GM21423 (cell line): ENCODE measurements at regions not wholly inside any gene's neighbourhood (a gene's known extent, or its start where the extent isn't known, plus 50 kb on each side); places are given as distances from the start of the nearest gene placed in this dataset.

Experiments
- ATAC-seq: cut with Tn5 transposase; IDR thresholded peaks from one replicate; pipeline ENCODE4 v1.9.1; 2021; ENCODE audit warnings: mild to moderate bottlenecking, moderate library complexity; ENCODE audit not compliant: unreplicated experiment

DNA sequence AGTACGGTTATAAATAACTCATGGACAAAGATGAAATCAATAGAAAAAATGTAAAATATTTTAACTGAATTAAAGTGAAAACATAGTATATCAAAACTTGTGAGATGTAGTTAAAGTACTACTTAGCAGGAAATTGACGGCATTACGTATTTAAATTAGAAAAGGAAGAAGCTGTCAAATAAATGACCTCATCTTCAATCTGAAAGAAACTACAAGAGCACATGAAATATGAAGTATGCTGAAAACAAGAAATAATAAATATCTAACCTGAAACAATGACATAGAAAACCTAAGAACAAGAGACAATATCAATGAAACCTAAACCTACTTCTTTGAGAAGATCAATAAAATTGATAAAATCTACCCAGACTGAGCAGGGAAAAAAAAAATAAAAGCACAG lies 122.2 kb upstream of the PDE4B start:
- ATAC-seq: no peak

DNA sequence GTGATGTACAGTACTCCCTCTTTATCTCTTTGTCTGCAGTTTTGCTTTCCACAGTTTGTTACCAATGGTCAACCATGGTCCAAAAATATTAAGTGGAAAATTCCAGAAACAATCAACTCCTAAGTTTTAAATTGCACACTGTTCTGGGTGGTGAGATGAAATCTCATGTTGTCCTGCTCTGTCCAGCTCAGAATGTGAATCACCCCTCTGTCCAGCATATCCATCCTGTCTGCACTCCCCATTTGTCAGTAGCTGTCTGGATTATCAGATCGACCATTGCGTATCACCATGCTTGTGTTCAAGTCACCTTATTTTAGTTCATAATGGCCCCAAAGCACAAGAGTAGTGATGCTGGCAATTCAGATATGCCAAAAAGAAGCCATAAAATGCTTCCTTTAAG lies 118.2 kb upstream of the PDE4B start:
- no peak for ATAC-seq

DNA sequence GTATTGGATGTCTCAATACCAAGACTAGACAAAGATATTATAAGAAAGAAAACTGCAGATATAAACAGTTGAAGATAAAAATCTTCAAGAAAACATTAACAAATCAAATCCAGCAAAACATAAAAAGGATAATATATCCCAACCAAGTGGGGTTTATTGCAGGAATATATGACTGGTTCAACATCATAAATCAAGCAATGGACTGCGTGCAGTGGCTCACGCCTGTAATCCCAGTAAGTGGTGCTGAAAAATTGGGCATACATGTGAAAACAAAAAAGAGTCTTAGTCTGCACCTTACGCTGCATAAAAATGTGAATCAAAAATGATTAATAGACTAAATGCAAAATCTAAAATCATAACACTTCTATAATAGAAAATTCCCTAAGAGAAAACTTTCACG lies 112.9 kb upstream of the PDE4B start:
- ATAC-seq: no peak

DNA sequence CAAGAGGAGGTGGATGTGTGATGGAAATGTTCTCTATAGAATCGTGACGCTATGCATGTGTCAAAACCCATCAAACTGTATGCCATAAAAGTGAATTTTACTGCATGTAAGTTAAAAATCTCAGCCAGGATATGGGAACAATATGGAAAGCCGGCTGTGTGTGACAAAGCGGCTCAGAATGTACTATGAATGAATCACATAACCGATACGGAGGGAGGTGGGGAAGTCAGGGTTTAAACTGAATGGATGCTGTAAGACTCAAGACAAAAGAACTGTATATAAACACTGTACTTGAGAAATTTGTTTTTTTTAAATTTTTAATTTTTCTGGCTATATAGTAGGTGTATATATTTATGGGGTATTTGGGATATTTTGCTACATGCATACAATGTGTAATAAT lies 111.6 kb upstream of the PDE4B start:
- ATAC-seq: no peak

DNA sequence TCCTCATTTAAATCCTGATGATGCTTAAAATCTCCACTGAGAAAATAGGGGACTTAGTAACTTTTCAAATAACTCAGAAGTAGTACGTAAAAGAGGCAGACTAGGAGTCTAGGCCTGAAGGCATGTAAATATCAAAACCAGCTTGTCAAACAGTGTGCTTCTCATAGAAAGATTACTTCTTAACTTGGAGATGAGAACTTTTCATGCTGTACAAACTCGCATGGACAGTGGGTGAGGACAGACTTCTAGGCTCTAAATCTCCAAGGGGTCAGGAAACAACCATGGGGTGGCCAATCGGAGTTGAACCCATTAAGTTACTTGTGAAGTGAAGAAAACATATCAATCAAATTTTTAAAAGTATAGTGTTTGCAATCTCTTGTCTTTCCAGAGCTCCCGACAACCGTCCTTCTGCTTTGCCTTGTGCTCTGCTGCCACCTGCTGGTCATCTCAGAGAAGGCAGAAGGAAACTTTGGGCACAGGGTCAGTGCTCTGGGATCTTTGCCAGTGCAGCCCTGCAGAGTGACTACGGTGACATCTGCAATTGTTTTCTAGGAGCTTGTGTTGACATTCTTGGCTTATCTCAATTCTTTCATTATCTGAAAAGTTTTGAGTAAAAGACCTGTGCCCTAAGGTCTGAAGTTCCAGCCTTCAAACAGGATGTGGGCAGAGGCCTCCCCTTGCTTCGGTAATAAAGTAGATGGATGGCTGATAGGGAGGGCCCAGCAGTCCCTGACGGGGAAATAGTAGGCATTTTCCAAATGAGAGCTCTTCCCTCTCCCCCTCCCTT lies 105.1 kb upstream of the PDE4B start:
- peak; percentile 86 for ATAC-seq

DNA sequence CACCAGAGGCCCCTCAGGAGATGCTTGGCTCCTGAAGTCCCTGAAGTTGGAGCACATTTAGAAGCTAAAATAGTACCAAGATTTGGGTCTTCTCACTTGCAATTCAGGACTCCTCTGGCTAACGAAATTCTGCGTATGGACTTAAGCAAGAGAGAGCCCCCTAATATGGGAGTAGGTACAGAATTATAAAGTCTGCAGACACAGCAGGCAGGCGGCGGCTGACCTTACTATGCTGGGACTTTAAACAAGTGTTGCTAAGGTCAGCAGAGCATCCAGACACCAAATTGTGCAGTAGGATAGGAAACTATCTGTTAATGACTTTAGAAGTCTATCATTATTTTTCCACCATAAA lies 104.5 kb upstream of the PDE4B start:
- no peak for ATAC-seq

DNA sequence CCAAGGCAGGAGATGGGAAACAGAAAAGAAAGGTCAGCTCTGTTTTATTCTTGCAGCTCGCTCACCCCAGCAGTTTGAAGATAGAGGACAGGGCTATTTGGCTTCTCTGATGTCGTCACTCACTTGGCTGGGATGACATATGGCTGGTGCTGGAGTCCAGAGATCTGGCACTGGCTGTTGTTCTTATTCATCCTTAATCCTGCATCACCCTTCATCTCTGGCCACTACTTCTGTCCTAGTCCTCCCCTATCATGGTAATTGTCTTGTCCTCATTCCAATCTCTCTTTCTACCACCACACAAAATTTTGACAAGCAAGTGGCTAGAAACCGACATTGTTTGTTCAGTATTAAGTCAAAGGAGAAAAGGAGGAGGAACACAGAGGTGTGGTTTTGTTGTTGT lies 103.8 kb upstream of the PDE4B start:
- no peak for ATAC-seq

DNA sequence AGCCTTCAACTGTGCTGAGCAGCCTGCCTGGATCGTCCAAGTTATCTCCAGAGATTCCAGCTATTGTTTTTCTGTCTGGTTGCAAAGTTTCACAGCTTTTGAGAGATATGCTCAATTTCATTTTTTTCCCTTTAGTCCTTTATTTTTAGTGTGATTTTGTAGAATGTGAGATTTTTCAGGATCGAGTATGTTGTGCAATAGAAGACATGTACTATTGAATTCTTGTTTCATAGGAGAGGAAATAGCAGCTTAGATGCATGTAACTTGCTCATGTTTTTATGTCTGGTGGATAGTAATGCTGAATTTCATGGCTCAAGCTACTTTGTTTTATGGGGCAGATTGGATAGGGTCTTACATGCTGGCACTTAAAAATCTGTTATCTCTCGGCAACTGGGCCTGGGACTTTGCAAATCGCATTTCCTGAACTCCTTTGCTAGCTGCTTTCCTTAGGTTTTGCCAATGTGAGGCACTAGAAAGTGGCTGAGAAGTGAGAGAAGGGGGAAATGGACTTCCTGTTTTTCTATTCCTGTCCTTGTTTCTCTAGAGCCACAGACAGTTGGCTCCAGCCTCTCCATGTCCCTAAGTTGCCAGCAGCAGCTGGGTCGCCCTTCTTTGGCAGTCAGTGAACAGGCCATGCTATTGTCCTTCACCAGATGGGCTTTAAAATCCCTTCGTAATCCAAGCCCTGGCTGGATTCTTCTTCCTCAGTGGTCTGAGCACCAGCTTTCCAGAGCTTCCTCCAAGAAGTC lies 101.4 kb upstream of the PDE4B start:
- no peak for ATAC-seq

DNA sequence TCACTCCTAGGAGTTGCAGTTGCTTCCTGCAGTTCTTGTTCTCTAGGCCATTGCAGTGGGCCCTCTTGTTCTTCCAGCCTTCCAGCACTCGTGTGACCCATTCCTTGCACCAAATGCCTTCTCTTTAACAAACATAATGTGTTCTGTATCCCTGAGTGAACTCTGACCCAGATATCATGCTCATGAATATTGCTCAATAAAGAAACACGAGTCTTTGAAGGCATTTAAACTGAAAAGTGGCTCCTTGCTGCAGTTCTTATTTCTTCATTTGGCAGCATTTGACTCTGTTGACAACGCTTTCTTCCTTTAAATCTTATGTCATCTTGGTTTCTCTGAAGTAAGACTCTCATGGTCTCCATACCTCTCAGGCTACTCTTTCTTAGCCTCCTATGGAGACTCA lies 100.7 kb upstream of the PDE4B start:
- ATAC-seq: no peak

DNA sequence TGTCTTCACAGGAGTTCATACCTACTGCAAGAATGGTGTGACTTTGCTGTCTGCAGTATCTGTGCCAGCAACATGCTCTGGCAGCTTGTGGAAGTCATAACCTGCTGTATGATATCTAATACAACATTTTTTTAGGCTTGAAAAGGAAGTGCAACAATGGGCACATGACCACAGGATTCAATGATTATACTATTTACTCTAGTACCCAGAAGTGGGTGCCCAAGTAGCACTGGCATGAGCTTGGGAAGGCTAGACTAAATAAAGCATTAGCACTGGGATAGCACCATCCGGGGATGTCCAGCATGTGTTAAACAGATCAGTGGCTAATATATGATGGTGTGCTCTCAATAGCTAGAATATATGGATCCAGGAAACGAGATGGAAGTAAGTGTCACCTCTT lies 98.6 kb upstream of the PDE4B start:
- no peak for ATAC-seq

DNA sequence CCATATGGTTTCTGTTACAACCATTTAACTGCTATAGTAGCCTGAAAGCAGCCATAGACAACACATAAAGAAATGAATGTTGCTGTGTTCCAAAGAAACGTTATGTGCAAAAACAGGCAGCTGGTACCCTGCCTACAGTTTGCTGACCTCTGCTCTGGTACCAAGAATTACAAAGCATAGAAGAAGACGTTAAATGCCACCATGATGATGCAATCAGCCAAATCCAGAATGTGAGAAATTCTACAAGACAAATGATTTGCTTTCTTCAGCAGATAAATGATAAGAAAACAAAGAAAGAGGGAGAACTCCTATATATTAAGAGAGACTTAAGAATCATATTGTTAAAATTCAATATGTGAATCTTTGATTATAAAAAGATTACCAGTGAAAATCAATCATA lies 97.8 kb upstream of the PDE4B start:
- ATAC-seq: no peak

DNA sequence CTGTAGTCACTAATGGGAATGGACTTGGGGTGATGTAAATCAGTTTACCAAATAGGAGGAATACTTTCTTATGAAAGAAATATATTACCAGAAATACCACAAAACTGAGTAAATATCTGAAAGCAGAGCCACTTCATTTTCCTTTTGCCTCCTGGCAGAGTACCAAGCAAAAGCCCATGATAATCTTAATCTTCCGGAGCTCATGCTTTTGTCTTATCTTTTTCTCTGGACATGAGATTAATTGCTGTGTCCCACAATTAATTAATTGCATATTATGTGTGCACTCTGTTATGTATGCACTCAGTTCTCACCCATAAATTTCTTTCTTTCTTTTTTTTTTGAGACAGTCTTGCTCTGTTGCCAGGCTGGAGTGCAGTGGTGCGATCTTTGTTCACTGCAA lies 94.1 kb upstream of the PDE4B start:
- no peak for ATAC-seq

DNA sequence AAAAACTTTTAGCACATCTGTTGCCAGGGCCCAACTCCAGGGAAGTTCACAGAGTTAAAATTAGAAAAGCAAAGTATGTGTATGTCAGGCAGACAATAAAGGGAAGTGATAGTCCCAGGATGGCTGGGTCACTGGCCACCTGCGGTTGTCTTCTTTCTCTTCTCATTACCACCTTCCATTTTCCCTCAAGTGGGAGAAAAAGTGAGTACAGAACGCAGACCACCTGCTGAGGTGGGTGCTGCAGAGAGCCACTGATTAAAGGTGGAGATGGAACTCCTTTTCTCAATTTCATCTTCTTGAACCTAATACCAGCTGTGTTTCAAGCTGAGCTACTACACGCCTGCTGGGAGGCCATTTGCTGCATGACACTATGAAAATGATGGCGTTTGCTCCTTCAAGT lies 88.8 kb upstream of the PDE4B start:
- ATAC-seq: no peak

DNA sequence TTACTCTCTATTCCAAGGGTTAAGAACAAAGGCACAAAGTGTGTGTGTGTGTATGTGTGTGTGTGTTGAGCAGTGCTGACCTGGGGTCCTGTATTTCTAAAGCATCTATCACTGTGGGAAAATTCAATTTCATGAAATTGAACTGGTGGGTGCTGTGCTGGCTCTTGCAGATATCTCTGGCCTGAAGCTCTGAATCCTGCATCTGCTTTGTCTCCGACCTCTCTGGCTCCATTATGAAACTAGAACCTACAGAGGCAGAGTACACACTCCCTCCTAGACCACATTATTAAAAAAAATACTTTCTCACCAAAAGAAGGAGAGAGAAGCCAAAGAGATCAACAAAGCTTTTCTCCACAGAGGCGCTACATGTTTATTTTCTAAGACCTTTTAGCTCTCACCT lies 88.4 kb upstream of the PDE4B start:
- no peak for ATAC-seq

DNA sequence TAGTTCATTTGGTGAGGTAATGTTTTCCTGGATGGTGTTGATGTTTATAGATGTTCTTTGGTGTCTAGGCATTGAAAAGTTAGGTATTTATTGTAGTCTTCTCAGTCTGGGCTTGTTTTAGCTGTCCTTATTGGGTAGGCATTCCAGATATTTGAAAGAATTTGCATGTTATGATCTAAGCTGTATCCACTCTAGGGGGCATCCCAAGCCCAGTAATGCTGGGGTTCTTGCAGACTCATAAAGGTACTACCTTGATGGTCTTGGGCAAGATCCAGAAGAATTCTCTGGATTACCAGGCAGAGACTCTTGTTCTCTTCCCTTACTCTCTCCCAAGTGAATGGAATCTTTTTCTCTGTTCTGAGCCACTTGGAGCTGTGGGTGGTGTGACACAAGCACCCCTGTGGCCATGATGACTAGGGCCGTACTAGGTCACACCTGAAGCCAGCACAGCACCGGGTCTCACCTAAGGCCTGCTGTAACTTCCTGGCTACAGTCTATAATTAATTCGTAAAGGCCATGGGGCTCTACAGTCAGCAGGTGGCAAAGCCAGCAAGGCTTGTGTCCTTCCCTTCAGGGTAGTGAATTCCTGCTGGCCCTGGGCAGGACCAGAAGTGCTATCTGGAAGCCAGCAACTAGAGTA lies 74.8 kb upstream of the PDE4B start:
- ATAC-seq: no peak

DNA sequence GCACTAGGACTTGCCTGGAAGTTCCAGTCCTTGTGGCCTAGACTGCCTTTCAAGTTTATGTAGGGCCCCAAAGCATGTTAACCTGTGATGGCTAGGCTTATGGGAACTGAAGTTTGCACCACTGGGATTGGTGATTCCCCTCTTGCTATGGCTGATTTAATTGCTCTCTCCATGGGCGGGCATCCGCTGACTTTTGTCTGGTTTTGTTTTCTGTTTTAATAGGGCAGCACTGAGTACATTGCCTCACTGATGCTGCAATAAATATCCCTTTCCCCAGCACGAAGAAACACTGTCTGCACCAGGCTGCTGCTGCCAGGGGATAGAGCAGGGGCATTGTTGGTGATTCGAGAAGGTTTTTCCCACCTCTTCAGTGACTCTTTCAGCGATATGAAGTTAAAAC lies 73.3 kb upstream of the PDE4B start:
- no peak for ATAC-seq

DNA sequence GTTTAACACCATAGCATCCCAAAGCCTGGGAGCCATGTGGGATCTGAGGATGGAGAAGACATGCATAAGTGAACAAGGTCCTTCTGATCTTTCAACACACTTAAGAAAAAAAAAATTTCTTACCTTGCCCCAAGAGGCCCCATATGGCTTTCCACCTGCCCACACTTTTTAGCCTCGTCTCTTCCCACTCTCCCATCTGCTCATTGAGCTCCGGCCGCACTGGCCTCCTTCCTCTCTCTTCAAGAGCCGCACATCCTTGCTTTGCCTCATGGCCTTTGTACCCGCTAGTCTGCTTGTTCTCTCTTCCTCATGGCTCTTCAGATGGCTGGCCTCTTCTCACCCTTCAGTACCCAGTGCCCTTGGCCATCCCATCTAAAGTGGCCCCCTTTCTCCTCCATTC lies 70.2 kb upstream of the PDE4B start:
- no peak for ATAC-seq

DNA sequence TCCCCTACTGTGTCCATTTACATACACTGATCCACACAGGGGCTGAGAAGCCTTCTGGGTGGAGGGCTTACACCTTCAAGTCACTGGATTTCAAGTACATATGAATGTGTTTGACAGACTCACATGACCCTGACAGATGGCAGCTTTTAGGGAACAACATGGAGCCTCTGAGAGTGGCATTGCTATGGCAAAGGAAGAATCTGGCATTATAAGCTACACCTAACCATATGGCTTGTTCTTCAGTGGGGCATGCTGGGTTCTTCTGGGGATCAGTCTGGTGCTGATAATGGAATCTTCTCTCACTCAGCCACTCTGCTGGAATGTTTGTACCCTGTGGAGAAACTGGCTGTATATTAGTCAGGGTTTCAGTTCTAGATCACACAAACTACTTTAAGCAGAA lies 68.5 kb upstream of the PDE4B start:
- no peak for ATAC-seq

DNA sequence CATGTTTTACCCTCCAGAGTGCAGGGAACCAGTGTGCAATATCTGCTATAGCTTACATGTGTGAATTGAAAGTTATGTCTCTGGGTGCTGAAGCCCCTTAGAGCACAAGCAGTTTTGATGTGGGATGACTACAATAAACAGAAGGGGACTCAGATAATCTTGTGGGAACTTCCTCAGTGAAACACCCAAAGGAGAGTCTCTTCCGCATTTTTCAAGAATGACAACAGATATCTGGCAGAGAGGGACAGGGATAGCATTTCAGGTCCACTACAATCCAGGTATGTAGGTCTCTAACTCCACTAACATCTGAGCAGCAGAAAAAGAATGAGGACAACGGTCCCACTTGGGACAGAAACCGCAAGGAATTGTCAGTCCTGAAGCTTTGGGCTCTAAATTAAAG lies 67.6 kb upstream of the PDE4B start:
- ATAC-seq: no peak

DNA sequence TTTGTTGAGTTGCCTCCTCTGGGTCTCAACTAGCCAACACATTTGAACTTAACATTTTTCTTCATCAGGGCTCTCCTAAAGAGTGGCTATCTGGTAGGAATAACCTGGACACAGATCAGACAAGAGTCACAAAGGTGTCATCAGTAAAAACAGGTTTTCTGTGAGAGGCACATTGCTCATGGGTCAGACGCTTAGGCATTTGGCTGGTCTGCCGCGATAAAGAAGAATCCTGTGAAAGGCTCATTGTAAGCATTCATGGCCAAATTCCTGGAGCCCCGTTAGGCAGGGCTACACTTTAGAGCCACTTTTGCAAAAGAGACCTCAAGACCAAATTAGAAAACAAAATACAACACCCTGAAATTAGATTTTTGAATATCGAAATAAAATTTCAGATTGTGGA lies 64.2 kb upstream of the PDE4B start:
- ATAC-seq: no peak

DNA sequence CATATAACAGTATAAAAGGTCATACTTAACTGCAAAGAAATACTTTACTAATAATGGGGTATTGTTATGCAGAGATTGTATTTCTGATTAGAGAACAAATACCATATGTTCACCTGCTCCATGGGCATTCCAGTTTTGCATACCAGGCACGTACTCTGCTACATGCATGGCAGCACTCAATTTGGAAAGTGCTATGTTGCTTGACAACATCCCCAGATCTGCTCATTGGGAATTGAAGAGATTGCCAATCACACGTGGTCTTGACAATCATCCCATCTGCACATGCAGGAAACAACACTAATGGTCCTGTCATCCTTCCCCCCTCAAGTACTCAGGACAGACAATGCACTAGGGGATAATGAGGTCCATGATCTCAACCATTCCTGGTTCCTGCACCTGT lies 63.4 kb upstream of the PDE4B start:
- ATAC-seq: no peak

DNA sequence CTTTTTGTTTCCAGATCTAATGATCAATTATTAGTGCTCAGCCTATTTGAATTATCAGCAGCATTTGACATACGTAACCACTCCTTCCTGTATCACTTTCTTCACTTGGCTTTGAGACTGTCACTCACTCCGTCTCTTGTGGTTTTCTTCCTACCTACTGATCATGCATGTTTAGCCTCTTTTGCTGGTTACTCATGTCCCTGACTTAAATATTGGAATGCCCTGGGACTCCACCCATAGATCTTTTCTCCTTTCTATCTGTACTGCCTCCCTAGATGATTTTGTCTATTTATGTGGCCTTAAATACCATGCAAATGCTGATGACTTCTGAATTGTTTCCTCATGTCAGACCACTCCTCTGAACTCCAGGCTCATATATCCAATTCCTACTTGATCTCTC lies 57.7 kb upstream of the PDE4B start:
- ATAC-seq: no peak
